Stimulated activated CD4-positive, alpha-beta T cell treated with anti-CD3 and anti-CD28 coated beads, Interleukin-4, amount 100 ng/mL, for 1 hour (primary cell): ENCODE measurements at regions not wholly inside any gene's neighbourhood (a gene's known extent, or its start where the extent isn't known, plus 50 kb on each side); places are given as distances from the start of the nearest gene placed in this dataset.
A peak's percentile ranks its signal among the peaks of the same experiment; 100 is the strongest.
"Not testable (repeated sequence)": the region's sequence is repeated elsewhere in the genome, so short reads cannot be mapped to it uniquely, and the experiment has no call there.

Experiments
- DNase-seq: peaks from one replicate; pipeline ENCODE4 v3.0.0-alpha.2; 2020

DNA sequence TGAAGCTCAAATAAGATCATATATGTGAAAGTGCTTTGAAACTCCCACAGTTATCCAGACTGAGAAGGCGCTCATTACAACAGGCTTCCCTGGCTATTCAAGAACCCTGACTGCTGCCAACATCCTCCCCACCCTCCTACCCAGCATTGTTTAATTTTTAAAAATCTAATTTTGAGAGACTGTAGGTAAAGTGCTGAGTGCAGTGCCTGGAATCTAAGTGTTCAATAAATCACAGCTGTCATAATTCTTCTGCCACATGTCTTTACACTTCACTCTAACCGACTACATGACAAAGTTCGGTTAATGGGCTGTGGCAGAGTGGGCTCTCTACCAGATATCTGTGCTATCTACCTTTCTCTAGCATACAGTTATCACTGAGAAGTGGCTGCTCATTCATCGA, 255.6 kb upstream of the C9orf72 start:
- no peak for DNase-seq

DNA sequence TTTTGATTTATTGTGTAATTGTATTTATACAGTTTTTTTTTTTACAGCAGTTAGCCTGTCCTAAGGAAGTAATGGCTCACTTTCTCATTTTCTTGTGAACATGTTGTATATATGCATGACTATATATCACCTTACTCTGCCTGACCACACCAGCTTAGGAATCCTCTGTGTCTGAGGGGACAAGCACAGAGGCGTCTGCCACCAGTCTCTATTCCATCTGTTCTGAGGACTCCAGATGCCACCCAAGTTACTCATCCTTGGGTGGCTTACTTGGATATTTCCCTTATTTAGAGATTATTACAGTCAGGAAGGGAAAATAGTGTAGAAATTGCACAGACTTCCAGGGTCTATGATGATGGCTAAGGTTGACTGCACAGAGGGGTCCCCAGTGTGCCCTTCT, 256.3 kb upstream of the C9orf72 start:
- DNase-seq, result no peak

DNA sequence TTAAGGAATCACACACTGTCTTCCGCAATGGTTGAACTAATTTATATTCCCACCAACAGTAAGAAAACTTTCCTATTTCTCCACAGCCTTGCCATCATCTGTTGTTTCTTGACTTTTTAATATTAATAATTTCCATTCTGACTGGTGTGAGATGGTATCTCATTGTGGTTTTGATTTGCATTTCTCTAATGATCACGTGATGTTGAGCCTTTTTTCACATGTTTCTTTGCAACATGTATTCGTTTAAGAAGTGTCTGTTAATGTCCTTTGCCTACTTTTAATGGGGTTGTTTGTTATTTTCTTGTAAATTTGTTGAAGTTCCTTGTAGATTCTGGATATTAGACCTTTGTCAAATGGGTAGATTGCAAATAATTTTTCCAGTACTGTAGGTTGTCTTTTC, 258.8 kb upstream of the C9orf72 start:
- not testable (repeated sequence) for DNase-seq

DNA sequence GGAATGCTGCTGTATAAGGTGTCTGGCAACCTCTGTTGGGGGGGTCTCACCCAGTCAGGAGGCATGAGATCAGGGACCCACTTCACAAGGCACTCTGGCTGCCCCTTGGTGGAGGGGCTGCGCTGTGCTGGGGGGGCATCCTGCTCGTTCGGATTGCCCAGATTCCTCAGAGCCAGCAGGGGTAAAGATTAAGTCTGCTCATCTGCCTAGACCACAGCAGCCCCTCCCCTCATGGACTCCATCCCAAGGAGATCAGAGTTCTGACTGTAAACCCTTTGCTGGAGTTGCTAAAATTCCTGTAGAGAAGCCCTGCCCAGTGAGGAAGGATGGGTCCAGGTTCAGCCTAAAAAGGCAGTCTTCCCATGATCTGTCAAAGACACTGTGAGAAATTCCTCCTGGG, 262.0 kb upstream of the C9orf72 start:
- DNase-seq, result no peak

DNA sequence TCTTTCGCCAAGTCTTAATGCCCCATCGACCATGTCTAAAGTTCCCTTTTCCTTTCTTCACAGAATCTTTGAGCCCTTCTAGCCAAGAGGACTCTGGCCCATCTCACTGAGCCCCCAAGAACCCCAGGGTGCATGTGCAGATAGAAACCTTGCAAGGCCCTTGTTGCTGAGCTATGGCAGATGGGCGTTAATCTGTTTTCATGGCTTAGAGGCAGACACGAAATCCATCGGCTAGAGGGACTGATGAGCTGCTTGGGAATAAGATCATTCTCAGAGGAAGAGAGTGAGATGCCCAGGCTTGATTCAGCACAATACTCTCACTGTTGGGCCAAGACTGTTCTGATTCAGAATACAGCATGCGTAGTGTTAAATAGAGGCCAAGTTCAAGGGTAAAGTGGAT, 262.5 kb upstream of the C9orf72 start:
- DNase-seq, result no peak

DNA sequence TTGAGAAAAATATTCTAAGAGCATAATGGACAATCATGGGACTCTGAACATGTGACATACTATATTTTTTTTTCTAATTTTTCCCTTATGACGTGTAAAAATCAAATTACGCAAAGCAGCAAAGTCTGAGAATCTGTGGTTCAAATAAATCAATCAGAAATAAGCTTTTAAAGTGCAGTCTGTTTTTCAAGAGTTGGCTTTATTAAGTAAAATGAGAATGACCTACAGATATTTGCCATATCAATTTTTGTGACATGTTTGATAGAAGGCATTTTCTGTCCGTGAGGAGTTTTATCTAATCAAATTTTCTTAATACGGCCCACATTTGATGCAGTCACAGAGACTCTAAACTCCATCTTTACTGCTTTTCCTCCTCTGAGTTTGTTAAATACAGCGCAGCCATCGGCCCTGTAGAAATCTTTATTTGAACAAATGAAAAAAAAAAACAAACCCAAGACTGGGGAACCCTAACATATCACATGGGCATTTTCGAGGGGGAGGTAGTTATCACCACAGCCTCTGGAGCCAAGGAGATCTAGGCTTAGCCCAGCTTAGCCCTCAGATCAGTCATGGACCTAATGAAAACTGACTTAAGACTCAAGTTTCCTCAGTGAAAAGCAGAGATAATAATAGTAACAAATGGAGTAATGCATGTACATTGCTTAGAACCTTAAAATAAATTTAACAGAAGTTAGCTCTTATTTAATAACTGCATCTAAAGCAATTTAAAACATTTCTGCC, 263.6 kb upstream of the C9orf72 start:
- DNase-seq, result no peak

DNA sequence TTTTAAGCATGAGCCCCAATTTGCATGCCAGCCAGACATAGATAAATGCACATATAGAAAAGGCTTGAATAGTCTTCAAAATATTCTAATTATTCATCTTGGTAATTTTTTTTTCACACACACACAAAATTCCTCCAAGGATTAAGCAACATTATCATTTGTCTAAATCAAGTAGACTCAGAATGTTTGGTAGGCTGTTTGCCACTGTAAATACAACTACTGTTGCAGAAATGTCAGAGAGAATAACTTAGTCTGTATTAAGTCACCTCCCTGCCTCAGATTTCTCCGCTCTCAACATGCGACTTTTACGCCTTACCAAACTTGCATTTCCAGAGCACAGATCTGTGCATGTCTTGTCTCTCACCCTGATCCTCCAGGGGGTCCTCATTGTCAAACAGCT, 265.6 kb upstream of the C9orf72 start:
- DNase-seq, result no peak

DNA sequence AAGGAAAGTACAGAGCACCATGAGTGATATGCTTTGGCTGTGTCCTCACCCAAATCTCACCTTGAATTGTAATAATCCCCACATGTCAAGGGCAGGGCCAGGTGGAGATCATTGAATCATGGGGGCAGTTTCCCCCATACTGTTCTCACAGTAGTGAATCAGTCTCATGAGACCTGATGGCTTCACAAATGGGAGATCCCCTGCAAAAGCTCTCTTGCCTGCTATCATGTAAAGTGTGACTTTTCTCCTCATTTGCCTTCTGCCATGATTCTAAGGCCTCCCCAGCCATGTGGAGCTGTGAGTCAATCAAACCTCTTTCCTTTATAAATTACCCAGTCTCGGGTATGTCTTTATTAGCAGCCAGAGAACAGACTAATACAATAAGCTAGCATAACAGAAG, 266.5 kb upstream of the C9orf72 start:
- DNase-seq, result not testable (repeated sequence)

DNA sequence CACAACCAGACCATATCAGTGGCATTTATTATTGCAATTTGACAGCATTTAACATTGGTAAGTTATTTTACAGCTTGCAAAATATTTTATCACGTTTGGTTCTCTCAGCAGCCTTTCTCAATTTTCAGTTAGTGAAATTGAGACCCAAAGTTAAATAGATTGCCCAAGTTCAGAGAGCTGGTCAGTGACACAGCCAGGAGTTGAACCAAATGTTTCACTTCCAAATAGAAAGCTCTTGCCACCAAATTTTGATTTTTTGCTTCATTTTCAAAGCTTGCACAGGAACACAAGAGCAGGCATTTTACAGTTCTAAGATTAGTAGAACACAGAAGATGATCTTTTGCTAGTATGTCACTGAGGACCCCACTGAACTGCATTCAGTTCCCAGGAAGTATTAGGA, 271.5 kb upstream of the C9orf72 start:
- DNase-seq, result no peak

DNA sequence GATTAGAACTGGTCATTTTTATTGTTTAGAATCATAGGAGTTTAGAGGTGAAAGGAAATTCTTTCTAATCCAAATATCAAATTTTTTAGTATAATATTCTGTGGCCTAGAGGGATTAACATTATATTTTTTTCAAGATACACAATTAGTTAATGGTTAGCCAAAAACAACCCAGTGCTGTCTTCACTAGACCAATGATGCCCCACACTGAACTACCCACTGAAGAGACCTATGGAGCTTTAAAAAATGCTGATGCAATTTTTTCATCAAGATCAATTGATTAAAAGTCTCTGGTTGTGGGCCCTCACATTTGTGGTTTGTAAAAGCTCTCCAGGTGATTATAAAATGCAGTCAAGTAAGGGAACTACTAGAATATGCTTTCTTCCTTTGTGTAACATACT, 274.1 kb upstream of the C9orf72 start:
- DNase-seq, result no peak

DNA sequence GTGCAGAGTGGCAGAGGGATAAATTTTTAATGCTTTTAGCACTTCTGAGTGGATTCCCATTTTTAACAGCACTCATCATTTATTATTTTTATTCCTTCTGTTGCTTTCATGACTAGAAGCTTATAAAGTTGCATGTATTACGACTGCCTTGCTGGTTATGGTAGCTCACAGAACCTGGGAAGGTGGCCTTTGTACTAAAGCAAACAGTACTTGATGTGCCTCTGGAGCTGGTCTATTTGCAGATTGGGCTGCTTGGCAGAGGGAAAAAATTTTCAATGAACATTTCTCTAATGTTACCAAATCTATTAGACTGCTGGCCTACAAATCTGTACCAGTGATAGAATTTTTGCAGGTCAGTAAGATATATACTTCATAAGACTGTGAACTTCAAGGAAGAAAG, 274.5 kb upstream of the C9orf72 start:
- DNase-seq, result no peak

DNA sequence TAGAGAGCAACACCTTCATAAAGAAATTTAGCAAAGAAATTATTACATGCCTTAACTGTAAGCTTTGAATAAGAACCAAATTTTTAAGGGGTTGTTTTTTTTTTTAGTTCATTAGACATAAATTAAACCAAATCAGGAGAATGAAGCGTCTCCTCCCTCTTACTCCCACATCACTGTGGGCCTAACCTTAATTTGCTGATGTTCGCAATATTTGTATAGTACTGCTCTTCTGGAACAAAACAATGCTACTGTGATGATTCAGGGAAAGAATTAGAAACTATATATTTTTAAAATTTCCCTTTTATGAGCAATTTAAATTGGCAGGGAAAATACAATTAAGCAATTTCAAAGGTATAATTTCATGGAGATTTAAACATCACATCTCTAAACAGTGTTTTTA, 275.0 kb upstream of the C9orf72 start:
- DNase-seq, result no peak

DNA sequence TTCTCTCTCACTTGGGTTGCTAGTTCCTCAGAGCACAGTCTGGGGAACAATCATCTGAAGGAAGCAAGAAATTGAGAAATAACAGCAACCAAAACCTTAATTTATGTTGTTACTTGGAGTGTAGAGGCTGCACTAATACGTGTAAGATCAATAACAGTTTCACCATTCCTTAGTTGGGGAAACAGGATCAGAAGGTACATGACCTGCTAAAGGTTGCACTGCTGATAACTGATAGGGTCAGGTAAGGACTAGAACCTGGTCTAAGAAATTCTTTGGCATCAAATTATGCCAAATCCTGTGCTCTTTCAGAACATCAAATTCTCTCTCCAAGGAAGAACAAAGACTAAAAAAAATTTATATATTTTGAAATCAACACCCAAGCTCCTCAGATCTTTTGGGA, 278.6 kb upstream of the C9orf72 start:
- DNase-seq, result no peak

DNA sequence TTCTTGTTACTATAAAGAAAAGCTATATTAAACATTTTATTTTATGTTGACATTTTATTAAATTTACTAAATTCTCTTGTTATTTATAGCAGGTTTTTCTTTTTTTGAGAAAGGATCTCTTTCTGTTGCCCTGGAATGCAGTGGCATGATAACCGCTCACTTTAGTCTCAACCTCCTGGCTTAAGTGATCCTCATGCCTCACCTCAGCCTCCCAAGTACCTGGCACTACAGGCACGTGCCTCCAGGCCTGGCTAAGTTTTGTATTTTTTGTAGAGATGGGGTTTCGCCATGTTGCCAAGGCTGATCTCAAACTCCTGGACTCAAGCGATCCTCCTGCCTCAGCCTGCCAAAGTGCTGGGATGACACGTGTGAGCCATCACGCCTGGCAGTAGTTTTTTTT, 280.2 kb upstream of the C9orf72 start:
- no peak for DNase-seq

DNA sequence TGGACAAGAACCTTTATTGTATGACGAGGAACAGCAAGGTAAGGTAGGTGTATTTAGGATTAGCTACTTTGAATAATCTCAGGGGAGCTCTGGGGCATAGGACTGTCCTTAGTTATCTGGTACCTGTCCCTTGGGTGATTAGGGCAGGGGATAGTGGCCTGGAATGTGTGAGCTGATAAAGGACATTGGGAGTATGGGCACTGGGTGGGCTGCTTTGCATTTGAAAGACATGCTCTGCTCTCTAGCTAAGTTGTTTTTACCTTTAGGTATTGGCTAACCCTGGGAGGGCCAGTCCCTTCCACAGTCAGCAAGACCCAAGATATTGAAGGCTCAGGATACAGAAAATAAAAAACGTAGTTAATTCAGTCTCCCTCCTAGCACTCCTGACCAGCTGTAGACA, 282.8 kb upstream of the C9orf72 start:
- DNase-seq, result no peak

DNA sequence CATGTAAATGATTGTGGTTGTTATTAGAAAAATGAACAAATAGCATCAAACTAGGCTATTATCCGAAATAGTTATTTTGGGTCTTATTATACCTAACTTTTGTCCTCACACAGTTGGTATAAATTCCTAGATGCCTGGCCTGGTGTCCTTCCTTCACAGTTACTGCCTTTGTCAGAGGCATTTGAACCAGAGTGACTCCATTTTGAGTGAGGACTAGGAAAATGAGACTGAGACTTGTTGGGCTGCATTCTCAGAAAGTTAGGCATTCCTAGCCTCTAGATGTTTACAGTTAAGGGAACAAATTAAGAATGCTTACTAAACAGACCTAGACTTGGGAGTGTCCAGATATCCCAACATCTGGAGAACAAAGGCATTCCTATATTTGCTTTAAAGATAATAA, 283.5 kb upstream of the C9orf72 start:
- no peak for DNase-seq

DNA sequence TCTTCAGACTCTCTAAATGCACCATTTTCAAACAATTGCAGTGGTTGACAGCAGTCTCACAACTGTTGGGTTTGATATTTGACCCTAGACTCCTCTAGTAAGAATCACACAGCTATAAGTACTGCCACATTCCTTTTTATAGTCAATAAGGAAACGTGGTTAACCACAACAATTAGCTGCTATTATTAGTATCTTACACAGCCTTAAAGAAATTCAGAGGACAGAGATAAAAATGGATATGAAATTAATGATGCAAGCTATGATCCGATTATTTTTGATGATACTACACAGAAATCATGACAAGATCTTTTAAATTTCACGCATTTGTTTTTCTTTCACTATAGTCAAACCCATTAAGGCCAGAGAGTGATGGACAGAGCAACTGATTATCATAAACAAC, 288.6 kb upstream of the C9orf72 start:
- DNase-seq, result no peak

DNA sequence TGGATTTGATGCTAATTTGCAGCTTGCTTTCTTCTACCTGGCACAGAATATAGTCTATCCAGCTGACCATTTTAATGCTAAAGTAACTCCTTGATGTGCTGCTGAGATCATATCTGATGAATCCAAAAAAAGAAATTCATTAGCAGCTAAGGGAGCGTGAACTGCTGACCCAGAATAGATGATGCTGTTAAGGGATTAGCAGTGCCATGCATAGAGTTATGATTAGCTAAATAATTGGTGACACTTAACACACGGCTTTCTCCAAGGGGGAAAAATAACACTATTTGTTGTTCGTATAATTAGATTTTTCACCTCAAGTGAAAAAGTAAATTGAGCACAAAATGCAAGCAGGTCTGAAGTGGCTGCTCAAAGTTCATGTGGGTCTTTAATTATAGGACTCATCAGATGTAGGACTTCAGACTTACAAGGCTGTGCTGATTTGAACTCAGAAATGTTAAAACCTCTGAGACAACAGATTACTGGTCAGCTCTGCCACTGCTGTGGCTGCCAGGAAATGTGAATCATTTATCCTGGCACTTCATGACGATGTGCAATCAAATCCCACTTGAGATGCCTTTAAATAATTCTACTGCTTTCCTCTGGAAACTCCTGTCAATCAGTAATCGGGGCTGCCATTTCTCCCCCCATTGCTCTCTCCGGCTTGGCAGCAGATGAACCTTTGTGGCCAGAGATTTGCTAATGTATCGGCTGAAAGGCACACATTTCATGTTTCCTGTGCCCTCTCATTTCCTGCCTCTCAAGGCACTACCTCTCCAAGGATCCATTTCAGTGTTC, 291.6 kb upstream of the C9orf72 start:
- DNase-seq, result no peak

DNA sequence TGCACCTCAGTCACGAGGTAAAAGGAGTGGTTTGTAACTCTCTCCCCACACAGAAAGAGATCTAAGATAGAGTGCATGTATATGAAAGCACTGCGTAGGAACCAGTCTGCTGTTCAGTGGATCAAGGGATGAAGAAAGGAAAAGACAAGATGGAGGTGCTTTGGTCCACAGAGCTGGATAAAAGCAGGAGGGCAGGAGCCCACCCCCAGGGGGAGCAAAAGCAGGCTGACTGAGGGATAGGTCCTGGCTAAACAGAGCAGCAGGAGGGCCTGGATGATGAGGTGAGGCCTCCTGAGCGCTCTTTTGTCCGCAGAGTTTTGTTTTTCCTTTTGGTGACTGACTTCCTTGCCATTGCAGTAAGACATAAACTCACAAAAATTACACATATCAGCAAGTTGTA, 293.5 kb upstream of the C9orf72 start:
- DNase-seq, result no peak

DNA sequence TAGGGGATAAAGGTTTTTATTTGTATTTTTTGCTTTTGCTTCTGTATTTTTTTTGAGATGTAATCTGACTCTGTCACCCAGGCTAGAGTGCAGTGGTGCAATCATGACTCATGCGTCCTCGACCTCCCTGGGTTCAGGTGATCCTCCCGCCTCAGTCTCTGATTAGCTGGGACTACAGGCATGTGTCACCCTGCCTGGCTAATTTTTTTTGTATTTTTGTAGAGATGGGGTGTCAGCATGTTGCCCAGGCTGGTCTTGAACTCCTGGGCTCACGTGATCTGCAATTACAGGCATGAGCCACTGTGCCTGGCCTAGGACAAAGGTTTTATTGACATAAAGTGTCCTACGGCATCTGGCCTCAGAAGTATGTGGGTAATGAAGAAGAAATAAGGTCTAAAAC, 297.1 kb upstream of the C9orf72 start:
- DNase-seq, result no peak

DNA sequence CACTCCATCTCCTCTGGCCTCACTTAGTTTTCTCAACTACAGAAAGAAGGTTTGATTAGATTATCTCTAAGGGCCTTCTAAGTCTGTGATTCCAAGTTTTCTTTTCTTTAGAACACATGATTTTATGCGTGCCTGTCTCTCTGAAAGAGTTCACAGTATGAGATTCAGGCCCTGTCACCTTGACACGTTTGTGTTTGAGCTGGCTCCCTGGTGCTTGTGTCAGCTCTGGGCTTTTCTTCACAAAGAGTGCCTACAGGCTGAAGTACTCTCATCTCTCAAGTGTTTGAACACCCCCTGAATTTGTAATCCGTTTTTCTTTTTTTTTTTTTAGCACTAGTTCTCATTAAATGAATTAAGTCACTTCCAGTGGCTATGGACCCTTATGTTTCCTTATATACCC, 306.9 kb upstream of the C9orf72 start:
- no peak for DNase-seq

DNA sequence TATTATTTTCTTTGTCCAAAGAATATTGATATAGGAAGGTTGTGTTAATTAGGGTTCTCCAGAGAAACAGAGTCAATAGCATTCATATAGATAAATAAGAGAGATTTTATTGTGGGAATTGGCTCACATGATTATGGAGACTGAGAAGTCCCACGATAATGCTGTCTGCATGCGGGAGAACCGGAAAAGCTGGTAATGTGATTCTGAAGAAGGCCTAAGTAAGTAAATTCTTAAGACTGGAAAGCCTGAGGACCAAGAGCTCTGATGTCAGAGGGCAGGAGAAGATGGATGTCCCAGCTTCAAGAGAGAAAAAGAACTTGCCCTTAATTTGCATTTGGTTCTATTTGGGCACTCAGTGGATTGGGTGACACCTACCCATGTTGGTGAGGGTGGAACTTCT, 307.4 kb upstream of the C9orf72 start:
- no peak for DNase-seq

DNA sequence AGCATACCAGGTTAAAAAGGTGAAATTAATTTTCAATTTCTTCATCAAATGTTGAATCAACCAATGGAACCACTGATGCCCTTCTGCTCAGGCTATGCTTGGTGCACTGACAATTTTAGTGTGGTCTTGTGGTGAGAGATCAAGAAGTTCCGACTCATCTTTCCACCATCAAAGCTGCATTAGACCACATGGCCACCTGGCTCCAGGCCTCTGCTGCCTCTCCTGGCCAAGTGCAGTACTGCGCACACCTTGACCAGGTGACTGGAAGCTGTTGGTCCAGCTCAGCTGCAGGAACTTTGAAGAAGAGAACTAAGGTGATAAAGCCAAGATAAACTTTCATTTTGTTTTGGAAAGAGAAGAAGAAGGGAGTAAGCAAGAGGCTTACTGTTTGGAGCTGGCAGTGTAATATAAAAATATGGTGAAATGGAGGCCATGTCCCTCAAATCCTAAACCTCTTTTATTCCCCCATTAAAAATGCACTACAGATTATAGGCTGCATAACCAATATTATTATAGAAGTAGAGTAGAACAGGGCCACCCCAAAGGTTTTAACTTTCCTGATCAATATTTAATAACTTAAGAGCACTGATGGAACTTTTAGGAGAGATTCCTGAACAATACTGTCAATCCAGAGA, 315.5 kb upstream of the C9orf72 start:
- peak; percentile 28 for DNase-seq

DNA sequence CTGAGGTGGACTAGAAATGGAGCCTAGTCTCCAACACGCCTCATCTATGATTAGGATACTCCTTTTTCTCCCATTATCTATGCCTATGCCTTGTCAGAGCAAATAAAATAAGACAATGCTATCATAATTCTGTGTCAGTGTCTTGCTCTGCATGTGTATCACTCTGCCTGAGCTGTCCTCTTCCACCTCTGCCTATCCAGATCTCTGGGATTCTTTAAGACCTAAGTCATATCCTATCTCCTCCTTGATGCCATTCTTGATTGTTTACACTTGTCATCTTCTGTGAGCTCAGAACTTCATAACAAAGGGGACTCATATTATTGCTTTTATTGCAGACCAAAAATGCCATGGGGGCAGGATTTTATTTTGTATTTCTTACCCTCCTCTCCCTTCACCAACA, 351.2 kb upstream of the C9orf72 start:
- no peak for DNase-seq
